ENCODE measurements at regions not wholly inside any gene's neighbourhood (a gene's known extent, or its start where the extent isn't known, plus 50 kb on each side); places are given as distances from the start of the nearest gene placed in this dataset.

DNA sequence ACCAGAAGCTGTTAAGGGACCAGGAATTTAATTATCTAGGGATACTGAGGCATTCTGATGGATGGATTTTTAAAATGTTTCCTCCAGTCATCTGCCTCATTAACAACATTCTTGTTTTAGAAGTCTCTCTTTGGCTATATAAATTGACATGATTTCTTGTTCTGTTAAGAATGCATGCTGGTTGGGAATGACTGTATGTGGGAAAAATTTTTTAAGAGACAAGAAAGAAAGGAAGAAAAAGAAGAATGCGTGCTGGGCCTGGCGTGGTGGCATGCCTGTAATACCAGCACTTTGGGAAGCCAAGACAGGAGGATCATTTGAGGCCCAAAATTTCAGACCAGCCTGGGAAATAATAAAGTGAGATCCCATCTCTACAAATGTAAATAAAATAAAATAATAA, 203.6 kb downstream of the GJA1 start:
- no peaks in the 10 kb centered on the region for H3K27me3 ChIP-seq
- no peaks in the 10 kb centered on the region for H3K4me1 ChIP-seq
- no peaks in the 10 kb centered on the region for H3K36me3 ChIP-seq
- intact Hi-C loops (cut with DNase I), result no loop called here
- WGBS, 2 donors, result 88 to 92% methylated on average over 2 of the region's 2 CpGs
- no peak overlapping the region for H3K27ac ChIP-seq
- TF ChIP-seq POLR2A (IDR thresholded peaks at IDR 0.05), result no peak
- no peaks in the 10 kb centered on the region for H3K9me3 ChIP-seq
- DNase-seq, result no peak
- H3K4me3 ChIP-seq (replicated peaks in 1 of 3), result no peak overlapping the region

DNA sequence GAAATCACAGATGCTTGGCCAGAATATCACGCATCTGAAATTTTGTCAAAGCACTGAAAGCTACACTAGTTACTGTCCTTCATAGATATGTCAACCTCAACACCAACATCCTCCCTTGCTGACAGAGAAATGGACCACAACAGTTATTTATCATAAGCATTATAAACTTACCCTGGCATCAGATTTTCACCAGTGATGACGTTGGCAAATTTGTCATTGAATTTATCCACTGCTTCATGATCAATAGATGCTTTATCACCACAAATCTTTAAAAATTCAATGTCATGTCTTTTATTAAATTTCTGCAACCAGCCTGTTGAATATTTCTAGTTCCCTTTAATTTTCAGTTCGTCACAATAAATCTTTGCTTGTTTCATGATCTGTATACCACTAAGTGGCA, 205.7 kb downstream of the GJA1 start:
- H3K27ac ChIP-seq, result no peak overlapping the region
- H3K27me3 ChIP-seq, result no peaks in the 10 kb centered on the region
- H3K4me3 ChIP-seq (replicated peaks in 1 of 3), result no peak overlapping the region
- WGBS, 2 donors, result 65 to 81% methylated on average over 3 of the region's 3 CpGs
- H3K4me1 ChIP-seq, result no peaks in the 10 kb centered on the region
- intact Hi-C loops (cut with DNase I), result no loop called here
- no peak for DNase-seq
- no peaks in the 10 kb centered on the region for H3K9me3 ChIP-seq
- H3K36me3 ChIP-seq, result no peaks in the 10 kb centered on the region
- TF ChIP-seq POLR2A (IDR thresholded peaks at IDR 0.05), result no peak
- TF ChIP-seq, protein P1, sequence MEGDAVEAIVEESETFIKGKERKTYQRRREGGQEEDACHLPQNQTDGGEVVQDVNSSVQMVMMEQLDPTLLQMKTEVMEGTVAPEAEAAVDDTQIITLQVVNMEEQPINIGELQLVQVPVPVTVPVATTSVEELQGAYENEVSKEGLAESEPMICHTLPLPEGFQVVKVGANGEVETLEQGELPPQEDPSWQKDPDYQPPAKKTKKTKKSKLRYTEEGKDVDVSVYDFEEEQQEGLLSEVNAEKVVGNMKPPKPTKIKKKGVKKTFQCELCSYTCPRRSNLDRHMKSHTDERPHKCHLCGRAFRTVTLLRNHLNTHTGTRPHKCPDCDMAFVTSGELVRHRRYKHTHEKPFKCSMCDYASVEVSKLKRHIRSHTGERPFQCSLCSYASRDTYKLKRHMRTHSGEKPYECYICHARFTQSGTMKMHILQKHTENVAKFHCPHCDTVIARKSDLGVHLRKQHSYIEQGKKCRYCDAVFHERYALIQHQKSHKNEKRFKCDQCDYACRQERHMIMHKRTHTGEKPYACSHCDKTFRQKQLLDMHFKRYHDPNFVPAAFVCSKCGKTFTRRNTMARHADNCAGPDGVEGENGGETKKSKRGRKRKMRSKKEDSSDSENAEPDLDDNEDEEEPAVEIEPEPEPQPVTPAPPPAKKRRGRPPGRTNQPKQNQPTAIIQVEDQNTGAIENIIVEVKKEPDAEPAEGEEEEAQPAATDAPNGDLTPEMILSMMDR (IDR thresholded peaks at IDR 0.05), result no peak

DNA sequence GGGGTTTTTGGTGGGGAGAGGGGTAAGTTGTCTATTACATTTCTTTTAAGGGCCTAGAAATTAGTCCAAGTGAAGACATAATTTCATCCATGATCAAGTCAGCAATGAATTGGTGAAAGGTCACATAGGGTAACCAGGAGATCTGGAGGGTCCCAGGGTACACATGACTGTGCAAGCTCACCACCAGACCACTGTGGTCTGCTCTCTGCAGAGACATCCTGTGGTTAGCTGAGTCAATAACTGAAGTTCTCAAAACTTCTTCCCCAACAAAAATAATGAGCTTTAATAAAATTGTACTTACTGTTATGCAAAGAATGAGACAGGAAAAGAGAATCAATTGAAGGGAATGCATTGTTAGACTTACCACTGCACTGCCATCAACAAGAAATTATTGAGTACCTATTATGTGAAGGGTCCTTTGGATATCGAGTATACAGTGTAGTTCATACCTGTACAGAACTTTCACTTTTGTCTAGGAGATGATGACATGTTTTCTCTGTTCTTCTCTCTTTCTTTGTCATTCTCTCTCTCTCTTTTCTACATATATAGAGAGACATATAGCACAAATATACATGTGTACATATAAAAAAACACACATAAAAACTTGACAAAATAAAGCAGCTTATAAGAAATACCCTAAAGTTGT, 209.8 kb downstream of the GJA1 start:
- Histone ChIP-seq H3K27me3 (no peaks in the 10 kb centered on the region), H3K36me3 (no peaks in the 10 kb centered on the region), H3K27ac (no peak overlapping the region), H3K4me1 (no peaks in the 10 kb centered on the region), H3K9me3 (no peaks in the 10 kb centered on the region), H3K4me3 (replicated peaks in 1 of 3) (no peak overlapping the region)
- TF ChIP-seq POLR2A (IDR thresholded peaks at IDR 0.05), result no peak
- TF ChIP-seq, protein P1 (IDR thresholded peaks at IDR 0.05), result no peak
- DNase-seq, result no peak
- 81 to 85% methylated on average over 1 of the region's 1 CpG for WGBS, 2 donors
- intact Hi-C loops (cut with DNase I), result no loop called here

DNA sequence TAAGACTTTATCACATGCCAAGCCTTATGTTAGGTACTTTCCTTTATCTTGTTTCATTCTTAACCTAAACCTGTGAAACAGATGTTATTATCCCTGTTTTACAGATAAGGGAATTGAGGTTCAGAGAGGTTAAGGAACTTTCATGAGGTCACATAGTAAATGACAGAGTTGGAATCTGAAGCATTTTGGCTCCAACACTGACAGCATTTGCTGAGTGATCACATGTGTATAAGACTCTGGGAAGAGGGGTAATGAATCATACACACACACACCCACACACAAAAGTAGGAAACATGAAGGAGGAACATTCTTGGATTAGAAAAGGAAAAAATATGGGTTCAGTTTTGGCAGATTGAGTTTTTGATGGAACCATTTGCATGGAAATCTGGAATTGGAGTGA, 212.5 kb downstream of the GJA1 start:
- no peaks in the 10 kb centered on the region for H3K4me1 ChIP-seq
- intact Hi-C loops (cut with DNase I), result no loop called here
- H3K27ac ChIP-seq, result no peak overlapping the region
- H3K4me3 ChIP-seq (replicated peaks in 1 of 3), result no peak overlapping the region
- H3K9me3 ChIP-seq, result no peaks in the 10 kb centered on the region
- DNase-seq, result no peak
- no peaks in the 10 kb centered on the region for H3K36me3 ChIP-seq
- no peaks in the 10 kb centered on the region for H3K27me3 ChIP-seq
- TF ChIP-seq, protein P1 (IDR thresholded peaks at IDR 0.05), result no peak
- no peak for TF ChIP-seq POLR2A (IDR thresholded peaks at IDR 0.05)

DNA sequence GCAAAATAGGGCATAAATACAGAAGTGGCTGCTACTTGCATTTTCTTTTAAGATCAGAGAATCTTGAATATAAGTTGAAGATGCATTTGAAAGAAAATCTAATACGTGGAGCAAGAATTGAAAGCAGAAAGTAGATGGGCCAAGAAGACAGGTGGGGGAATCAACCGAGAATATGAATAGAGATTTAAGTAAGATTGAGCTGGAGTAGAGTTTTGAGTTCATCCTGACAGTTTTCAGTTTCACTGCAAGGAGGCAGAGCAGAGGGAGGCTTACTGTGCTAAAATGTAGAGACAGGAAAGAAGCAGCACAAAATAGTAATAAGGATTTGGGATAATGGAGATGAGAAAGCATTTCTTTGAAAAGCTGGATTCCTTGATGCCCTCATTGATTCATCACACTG, 214.5 kb downstream of the GJA1 start:
- Histone ChIP-seq H3K4me1 (peaks cover 0 to 7% of the 10 kb centered on the region in 2 donors), H3K4me3 (replicated peaks in 1 of 3) (no peak overlapping the region), H3K9me3 (no peaks in the 10 kb centered on the region), H3K36me3 (no peaks in the 10 kb centered on the region), H3K27me3 (no peaks in the 10 kb centered on the region), H3K27ac (no peak overlapping the region)
- no peak for DNase-seq
- intact Hi-C loops (cut with DNase I), result no loop called here
- 85 to 94% methylated on average over 2 of the region's 2 CpGs for WGBS, 2 donors
- TF ChIP-seq, protein P1 (IDR thresholded peaks at IDR 0.05), result no peak
- TF ChIP-seq POLR2A (IDR thresholded peaks at IDR 0.05), result no peak

Measured in thyroid gland (tissue), 4 donors.